WTC11 (cell line): ENCODE measurements at regions not wholly inside any gene's neighbourhood (a gene's known extent, or its start where the extent isn't known, plus 50 kb on each side); places are given as distances from the start of the nearest gene placed in this dataset.

Experiments used
- ATAC-seq: fragments of 200-7000 bp; cut with Tn5 transposase; 2 replicates; pipeline ENCODE4 v1.10.0; 2021; ENCODE audit warnings: mild to moderate bottlenecking, moderate library complexity
- CTCF ChIA-PET: fragments of 300-600 bp; sonication (Branson Sonifier 250); formaldehyde crosslinking; loops from one replicate; lab custom pipeline; 2021; ENCODE audit warnings: antibody characterized with exemption; lab: Charles Lee
- POLR2A ChIA-PET: fragments of 350-600 bp; sonication (Branson Sonifier 250); formaldehyde crosslinking; loops from one replicate; lab custom pipeline; 2021; ENCODE audit warnings: antibody characterized with exemption; lab: Charles Lee
- DNase-seq: peaks from one replicate; pipeline ENCODE4 v3.0.0; 2021; ENCODE audit warnings: low spot score
- H3K27ac Mint-ChIP-seq: 2 replicates; pipeline ENCODE4 v1.8.0; 2021; ENCODE audit warnings: mixed read lengths
- H3K27me3 Mint-ChIP-seq: 2 replicates; pipeline ENCODE4 v1.8.0; 2021; ENCODE audit warnings: low read depth, mild to moderate bottlenecking, moderate library complexity, mixed read lengths
- H3K36me3 Mint-ChIP-seq: 2 replicates; pipeline ENCODE4 v1.8.0; 2021; ENCODE audit warnings: mixed read lengths
- H3K4me1 Mint-ChIP-seq: 2 replicates; pipeline ENCODE4 v1.8.0; 2022; ENCODE audit warnings: mixed read lengths
- H3K4me3 Mint-ChIP-seq: 2 replicates; pipeline ENCODE4 v1.8.0; 2021; ENCODE audit warnings: mild to moderate bottlenecking, moderate library complexity, mixed read lengths
- H3K9me3 Mint-ChIP-seq: 2 replicates; pipeline ENCODE4 v1.8.0; 2021; ENCODE audit warnings: mixed read lengths
- ATF1 ChIP-seq: sonication (generic); formaldehyde crosslinking; IDR thresholded peaks from 2 replicates; pipeline ENCODE4 v1.8.1; 2023; ENCODE audit warnings: mild to moderate bottlenecking, moderate library complexity, missing genetic modification reagents
- CREB1 ChIP-seq: sonication (generic); formaldehyde crosslinking; IDR thresholded peaks from 2 replicates; pipeline ENCODE4 v1.8.0; 2023; ENCODE audit warnings: mild to moderate bottlenecking, missing genetic modification reagents
- ELF4 ChIP-seq: sonication (generic); formaldehyde crosslinking; IDR thresholded peaks from 2 replicates; pipeline ENCODE4 v1.8.1; 2022; ENCODE audit warnings: low read depth, mild to moderate bottlenecking, moderate library complexity, missing genetic modification reagents
- ETV6 ChIP-seq: sonication (generic); formaldehyde crosslinking; IDR thresholded peaks from 2 replicates; pipeline ENCODE4 v1.8.1; 2022; ENCODE audit warnings: mild to moderate bottlenecking, missing genetic modification reagents
- FOXJ3 ChIP-seq: sonication (generic); formaldehyde crosslinking; IDR thresholded peaks from 2 replicates; pipeline ENCODE4 v1.9.0; 2021; ENCODE audit warnings: missing genetic modification reagents, mild to moderate bottlenecking, borderline replicate concordance
- FOXK1 ChIP-seq: sonication (generic); formaldehyde crosslinking; IDR thresholded peaks from 2 replicates; pipeline ENCODE4 v1.8.0; 2022; ENCODE audit warnings: mild to moderate bottlenecking, moderate library complexity, missing genetic modification reagents
- GABPB1 ChIP-seq: sonication (generic); formaldehyde crosslinking; IDR thresholded peaks from 2 replicates; pipeline ENCODE4 v1.8.1; 2023; ENCODE audit warnings: mild to moderate bottlenecking, missing genetic modification reagents
- JAZF1 ChIP-seq: fragments of 250-450 bp; sonication (Bioruptor Pico); IDR thresholded peaks from 2 replicates; pipeline ENCODE4 v1.9.0; 2021; ENCODE audit warnings: moderate library complexity, mild to moderate bottlenecking, inconsistent platforms
- NR2C2 ChIP-seq: sonication (generic); formaldehyde crosslinking; IDR thresholded peaks from 2 replicates; pipeline ENCODE4 v1.8.0; 2022; ENCODE audit warnings: mild to moderate bottlenecking, missing genetic modification reagents
- RELA ChIP-seq: sonication (generic); formaldehyde crosslinking; IDR thresholded peaks from 2 replicates; pipeline ENCODE4 v1.8.1; 2022; ENCODE audit warnings: missing genetic modification reagents, mild to moderate bottlenecking, borderline replicate concordance
- TEAD1 ChIP-seq: sonication (generic); formaldehyde crosslinking; IDR thresholded peaks from 2 replicates; pipeline ENCODE4 v1.8.0; 2022; ENCODE audit warnings: mild to moderate bottlenecking, missing genetic modification reagents
- ZNF219 ChIP-seq: sonication (generic); formaldehyde crosslinking; IDR thresholded peaks from 2 replicates; pipeline ENCODE4 v1.8.0; 2023; ENCODE audit warnings: missing genetic modification reagents, mild to moderate bottlenecking, borderline replicate concordance
- TF ChIP-seq, protein P1 (sequence below): sonication (generic); formaldehyde crosslinking; IDR thresholded peaks from 2 replicates; pipeline ENCODE4 v1.8.1; 2022; ENCODE audit warnings: missing genetic modification reagents, borderline replicate concordance
- TF ChIP-seq, protein P2 (sequence below): sonication (generic); formaldehyde crosslinking; IDR thresholded peaks from 2 replicates; pipeline ENCODE4 v1.8.1; 2023; ENCODE audit warnings: mild to moderate bottlenecking, missing genetic modification reagents
- TF ChIP-seq, protein P3 (sequence below): sonication (generic); formaldehyde crosslinking; IDR thresholded peaks from 2 replicates; pipeline ENCODE4 v1.8.1; 2022; ENCODE audit warnings: mild to moderate bottlenecking, moderate library complexity, missing genetic modification reagents
- TF ChIP-seq, protein P4 (sequence below): sonication (generic); formaldehyde crosslinking; conservative IDR thresholded peaks from 2 replicates; pipeline ENCODE4 v1.8.1; 2023; ENCODE audit warnings: mild to moderate bottlenecking, low read depth, missing genetic modification reagents, moderate library complexity
- TF ChIP-seq, protein P5 (sequence below): sonication (generic); formaldehyde crosslinking; IDR thresholded peaks from 2 replicates; pipeline ENCODE4 v1.8.0; 2022; ENCODE audit warnings: mild to moderate bottlenecking, missing genetic modification reagents
- TF ChIP-seq, protein P6 (sequence below): fragments of 250-450 bp; sonication (Bioruptor Pico); IDR thresholded peaks from 2 replicates; pipeline ENCODE4 v1.9.0; 2021; ENCODE audit warnings: moderate library complexity, mild to moderate bottlenecking, inconsistent platforms, borderline replicate concordance
- TF ChIP-seq, protein P7 (sequence below): fragments of 250-450 bp; sonication (Bioruptor Pico); IDR thresholded peaks from 2 replicates; pipeline ENCODE4 v1.9.0; 2021; ENCODE audit warnings: mild to moderate bottlenecking
- TF ChIP-seq, protein P8 (sequence below): sonication (generic); formaldehyde crosslinking; IDR thresholded peaks from 2 replicates; pipeline ENCODE4 v1.8.1; 2023; ENCODE audit warnings: mild to moderate bottlenecking, missing genetic modification reagents

DNA sequence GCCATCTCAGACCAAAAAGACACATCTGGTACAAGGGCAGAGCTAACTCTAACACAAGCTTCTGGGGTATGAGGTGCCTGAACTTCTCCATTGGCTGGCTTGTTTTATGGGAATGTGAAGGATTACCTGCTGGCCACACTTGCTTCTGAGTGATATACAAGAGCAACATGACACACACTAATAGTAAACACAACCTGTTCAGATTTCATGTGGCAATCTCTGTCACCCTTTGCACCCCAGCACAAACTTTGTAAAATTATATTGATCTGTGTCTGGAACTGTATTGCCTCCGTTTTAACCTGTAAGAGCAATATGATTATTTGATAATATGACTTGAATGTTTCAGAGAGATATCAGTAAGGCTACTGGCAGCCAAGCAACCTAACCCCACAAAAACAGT, 276.7 kb downstream of the CCDC85A start:
- no peak overlapping the region for H3K4me3 Mint-ChIP-seq
- no peak overlapping the region for H3K27ac Mint-ChIP-seq
- no peak for DNase-seq
- no peaks in the 10 kb centered on the region for H3K4me1 Mint-ChIP-seq
- H3K9me3 Mint-ChIP-seq, result peaks cover 8% of the 10 kb centered on the region
- ATAC-seq, result no peak
- no peaks in the 10 kb centered on the region for H3K36me3 Mint-ChIP-seq
- TF ChIP-seq, protein P1, sequence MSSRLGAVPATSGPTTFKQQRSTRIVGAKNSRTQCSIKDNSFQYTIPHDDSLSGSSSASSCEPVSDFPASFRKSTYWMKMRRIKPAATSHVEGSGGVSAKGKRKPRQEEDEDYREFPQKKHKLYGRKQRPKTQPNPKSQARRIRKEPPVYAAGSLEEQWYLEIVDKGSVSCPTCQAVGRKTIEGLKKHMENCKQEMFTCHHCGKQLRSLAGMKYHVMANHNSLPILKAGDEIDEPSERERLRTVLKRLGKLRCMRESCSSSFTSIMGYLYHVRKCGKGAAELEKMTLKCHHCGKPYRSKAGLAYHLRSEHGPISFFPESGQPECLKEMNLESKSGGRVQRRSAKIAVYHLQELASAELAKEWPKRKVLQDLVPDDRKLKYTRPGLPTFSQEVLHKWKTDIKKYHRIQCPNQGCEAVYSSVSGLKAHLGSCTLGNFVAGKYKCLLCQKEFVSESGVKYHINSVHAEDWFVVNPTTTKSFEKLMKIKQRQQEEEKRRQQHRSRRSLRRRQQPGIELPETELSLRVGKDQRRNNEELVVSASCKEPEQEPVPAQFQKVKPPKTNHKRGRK, result no peak
- TF ChIP-seq CREB1 (CRISPR knock-in tag) (no peak), FOXJ3 (CRISPR knock-in tag) (no peak), FOXK1 (CRISPR knock-in tag) (no peak), ZNF219 (no peak), TEAD1 (CRISPR knock-in tag) (no peak), ELF4 (no peak), NR2C2 (CRISPR knock-in tag) (no peak), JAZF1 (CRISPR knock-in tag) (no peak), ATF1 (CRISPR knock-in tag) (no peak), ETV6 (CRISPR knock-in tag) (no peak)
- TF ChIP-seq, protein P2, sequence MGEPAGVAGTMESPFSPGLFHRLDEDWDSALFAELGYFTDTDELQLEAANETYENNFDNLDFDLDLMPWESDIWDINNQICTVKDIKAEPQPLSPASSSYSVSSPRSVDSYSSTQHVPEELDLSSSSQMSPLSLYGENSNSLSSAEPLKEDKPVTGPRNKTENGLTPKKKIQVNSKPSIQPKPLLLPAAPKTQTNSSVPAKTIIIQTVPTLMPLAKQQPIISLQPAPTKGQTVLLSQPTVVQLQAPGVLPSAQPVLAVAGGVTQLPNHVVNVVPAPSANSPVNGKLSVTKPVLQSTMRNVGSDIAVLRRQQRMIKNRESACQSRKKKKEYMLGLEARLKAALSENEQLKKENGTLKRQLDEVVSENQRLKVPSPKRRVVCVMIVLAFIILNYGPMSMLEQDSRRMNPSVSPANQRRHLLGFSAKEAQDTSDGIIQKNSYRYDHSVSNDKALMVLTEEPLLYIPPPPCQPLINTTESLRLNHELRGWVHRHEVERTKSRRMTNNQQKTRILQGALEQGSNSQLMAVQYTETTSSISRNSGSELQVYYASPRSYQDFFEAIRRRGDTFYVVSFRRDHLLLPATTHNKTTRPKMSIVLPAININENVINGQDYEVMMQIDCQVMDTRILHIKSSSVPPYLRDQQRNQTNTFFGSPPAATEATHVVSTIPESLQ (CRISPR knock-in tag), result no peak
- TF ChIP-seq, protein P3, sequence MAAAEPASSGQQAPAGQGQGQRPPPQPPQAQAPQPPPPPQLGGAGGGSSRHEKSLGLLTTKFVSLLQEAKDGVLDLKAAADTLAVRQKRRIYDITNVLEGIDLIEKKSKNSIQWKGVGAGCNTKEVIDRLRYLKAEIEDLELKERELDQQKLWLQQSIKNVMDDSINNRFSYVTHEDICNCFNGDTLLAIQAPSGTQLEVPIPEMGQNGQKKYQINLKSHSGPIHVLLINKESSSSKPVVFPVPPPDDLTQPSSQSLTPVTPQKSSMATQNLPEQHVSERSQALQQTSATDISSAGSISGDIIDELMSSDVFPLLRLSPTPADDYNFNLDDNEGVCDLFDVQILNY, result no peak
- TF ChIP-seq, protein P4, sequence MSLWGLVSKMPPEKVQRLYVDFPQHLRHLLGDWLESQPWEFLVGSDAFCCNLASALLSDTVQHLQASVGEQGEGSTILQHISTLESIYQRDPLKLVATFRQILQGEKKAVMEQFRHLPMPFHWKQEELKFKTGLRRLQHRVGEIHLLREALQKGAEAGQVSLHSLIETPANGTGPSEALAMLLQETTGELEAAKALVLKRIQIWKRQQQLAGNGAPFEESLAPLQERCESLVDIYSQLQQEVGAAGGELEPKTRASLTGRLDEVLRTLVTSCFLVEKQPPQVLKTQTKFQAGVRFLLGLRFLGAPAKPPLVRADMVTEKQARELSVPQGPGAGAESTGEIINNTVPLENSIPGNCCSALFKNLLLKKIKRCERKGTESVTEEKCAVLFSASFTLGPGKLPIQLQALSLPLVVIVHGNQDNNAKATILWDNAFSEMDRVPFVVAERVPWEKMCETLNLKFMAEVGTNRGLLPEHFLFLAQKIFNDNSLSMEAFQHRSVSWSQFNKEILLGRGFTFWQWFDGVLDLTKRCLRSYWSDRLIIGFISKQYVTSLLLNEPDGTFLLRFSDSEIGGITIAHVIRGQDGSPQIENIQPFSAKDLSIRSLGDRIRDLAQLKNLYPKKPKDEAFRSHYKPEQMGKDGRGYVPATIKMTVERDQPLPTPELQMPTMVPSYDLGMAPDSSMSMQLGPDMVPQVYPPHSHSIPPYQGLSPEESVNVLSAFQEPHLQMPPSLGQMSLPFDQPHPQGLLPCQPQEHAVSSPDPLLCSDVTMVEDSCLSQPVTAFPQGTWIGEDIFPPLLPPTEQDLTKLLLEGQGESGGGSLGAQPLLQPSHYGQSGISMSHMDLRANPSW (CRISPR knock-in tag), result no peak
- TF ChIP-seq, protein P5, sequence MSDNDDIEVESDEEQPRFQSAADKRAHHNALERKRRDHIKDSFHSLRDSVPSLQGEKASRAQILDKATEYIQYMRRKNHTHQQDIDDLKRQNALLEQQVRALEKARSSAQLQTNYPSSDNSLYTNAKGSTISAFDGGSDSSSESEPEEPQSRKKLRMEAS (CRISPR knock-in tag), result no peak
- TF ChIP-seq, protein P6, sequence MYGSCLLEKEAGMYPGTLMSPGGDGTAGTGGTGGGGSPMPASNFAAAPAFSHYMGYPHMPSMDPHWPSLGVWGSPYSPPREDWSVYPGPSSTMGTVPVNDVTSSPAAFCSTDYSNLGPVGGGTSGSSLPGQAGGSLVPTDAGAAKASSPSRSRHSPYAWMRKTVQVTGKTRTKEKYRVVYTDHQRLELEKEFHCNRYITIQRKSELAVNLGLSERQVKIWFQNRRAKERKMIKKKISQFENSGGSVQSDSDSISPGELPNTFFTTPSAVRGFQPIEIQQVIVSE (CRISPR knock-in tag), result no peak
- H3K27me3 Mint-ChIP-seq, result no peaks in the 10 kb centered on the region; the same call in 1 of the 2 replicates
- ChIA-PET POLR2A (no interaction called here), CTCF (no interaction called here)

DNA sequence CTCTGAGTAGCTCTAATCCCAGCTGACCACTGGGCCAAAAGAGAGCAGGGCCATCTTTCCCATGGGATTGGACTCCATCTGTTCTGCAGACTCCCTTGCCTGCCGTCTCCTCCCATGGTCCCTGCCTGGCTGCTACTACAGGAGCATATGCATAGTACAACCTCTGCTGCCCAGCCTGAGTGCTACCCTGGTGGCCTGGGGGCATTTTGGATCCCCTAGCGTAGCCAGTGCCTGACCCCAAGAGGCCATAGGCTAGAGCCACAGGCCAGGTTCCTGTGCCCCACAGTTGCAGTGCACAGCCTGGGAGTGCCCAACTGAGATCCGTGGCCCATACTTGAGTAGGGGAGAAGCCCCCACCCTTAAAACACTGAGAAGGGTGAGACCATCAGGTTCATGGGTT, 280.3 kb downstream of the CCDC85A start:
- Mint-ChIP-seq H3K9me3 (peaks cover 8% of the 10 kb centered on the region), H3K36me3 (no peaks in the 10 kb centered on the region), H3K4me1 (no peaks in the 10 kb centered on the region), H3K27me3 (no peaks in the 10 kb centered on the region; the same call in 1 of the 2 replicates), H3K4me3 (no peak overlapping the region), H3K27ac (no peak overlapping the region)
- POLR2A ChIA-PET, result no interaction called here
- CTCF ChIA-PET, result no interaction called here
- no peak for DNase-seq
- ATAC-seq, result peak; percentile 64
- no peak for TF ChIP-seq ETV6 (CRISPR knock-in tag)
- no peak for TF ChIP-seq RELA
- no peak for TF ChIP-seq GABPB1 (CRISPR knock-in tag)
- TF ChIP-seq, protein P7, sequence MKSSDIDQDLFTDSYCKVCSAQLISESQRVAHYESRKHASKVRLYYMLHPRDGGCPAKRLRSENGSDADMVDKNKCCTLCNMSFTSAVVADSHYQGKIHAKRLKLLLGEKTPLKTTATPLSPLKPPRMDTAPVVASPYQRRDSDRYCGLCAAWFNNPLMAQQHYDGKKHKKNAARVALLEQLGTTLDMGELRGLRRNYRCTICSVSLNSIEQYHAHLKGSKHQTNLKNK (CRISPR knock-in tag), result no peak
- TF ChIP-seq, protein P8, sequence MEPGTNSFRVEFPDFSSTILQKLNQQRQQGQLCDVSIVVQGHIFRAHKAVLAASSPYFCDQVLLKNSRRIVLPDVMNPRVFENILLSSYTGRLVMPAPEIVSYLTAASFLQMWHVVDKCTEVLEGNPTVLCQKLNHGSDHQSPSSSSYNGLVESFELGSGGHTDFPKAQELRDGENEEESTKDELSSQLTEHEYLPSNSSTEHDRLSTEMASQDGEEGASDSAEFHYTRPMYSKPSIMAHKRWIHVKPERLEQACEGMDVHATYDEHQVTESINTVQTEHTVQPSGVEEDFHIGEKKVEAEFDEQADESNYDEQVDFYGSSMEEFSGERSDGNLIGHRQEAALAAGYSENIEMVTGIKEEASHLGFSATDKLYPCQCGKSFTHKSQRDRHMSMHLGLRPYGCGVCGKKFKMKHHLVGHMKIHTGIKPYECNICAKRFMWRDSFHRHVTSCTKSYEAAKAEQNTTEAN (CRISPR knock-in tag), result no peak
